GM12891 (cell line): ENCODE measurements at regions not wholly inside any gene's neighbourhood (a gene's known extent, or its start where the extent isn't known, plus 50 kb on each side); places are given as distances from the start of the nearest gene placed in this dataset.

Experiments used
- PAX5 ChIP-seq: IDR thresholded peaks from 2 replicates; pipeline ENCODE4 v1.6.1; 2011; ENCODE audit warnings: low read length, moderate library complexity, mild to moderate bottlenecking; ENCODE audit not compliant: insufficient read depth, severe bottlenecking
- POLR2A ChIP-seq: IDR thresholded peaks from 2 replicates; pipeline ENCODE4 v1.6.1; 2011; ENCODE audit warnings: low read depth, low read length, control low read depth
- POLR2AphosphoS5 ChIP-seq: IDR thresholded peaks from 2 replicates; pipeline ENCODE4 v1.6.1; 2011; ENCODE audit warnings: low read depth, low read length, control low read depth
- SPI1 ChIP-seq: IDR thresholded peaks from 2 replicates; pipeline ENCODE4 v1.6.1; 2011; ENCODE audit warnings: low read depth, low read length, control low read depth
- TAF1 ChIP-seq: IDR thresholded peaks from 2 replicates; pipeline ENCODE4 v1.6.1; 2011; ENCODE audit warnings: low read depth, low read length, control low read depth

- TF ChIP-seq POLR2A (no peak), PAX5 (no peak), TAF1 (no peak), POLR2AphosphoS5 (no peak), SPI1 (no peak)
Measured at GRCh38 chr2:134164306-134164705, 89.6 kb upstream of the MGAT5 start.
